ENCODE measurements at regions not wholly inside any gene's neighbourhood (a gene's known extent, or its start where the extent isn't known, plus 50 kb on each side); places are given as distances from the start of the nearest gene placed in this dataset.
"Not testable (repeated sequence)": the region's sequence is repeated elsewhere in the genome, so short reads cannot be mapped to it uniquely, and the experiment has no call there.

DNA sequence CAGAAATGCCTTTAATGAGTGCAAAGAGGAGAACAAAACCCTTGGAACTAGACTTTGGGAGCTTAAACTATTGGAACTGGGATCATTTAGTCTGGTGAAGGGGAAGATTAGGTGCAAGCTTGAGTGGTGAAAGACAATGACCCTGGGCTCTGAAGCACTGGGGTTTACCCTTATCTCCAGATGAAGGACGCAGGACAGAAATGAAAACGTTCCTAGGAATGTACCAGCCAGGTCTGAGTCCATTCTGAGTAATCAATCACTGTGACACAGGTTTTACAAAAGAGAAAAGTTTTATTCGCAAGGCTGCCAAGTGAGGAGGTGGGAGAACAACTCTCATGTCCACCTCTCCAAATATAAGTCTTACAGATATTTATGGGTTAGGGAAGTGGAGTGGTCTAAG lies 249.1 kb downstream of the LRIG3 start:
- no peak for DNase-seq

DNA sequence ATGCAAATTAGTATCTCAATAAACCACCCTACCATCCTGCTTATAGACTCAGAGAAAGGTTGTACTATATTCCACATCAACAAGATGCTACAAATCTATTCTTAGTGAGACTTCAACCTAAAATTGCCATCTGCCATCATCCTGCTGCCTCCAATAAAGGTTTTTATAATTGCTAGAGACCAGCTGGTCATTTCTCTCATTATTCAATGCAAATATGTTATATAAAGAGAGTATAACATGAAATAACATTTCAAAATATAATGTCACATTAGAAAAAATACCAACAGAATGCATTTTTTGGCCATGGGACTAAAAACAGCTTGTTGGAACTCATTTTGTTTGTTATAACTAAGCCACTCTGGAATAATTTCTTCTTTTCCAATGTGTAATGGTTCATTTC lies 247.3 kb downstream of the LRIG3 start:
- DNase-seq = no peak

GRCh38 chr12:58677833-58678232 lies 242.5 kb downstream of the LRIG3 start:
- not testable (repeated sequence) for DNase-seq

- no peak for DNase-seq
These were observed 241.6 kb downstream of the LRIG3 start for GRCh38 chr12:58678753-58679152.

DNA sequence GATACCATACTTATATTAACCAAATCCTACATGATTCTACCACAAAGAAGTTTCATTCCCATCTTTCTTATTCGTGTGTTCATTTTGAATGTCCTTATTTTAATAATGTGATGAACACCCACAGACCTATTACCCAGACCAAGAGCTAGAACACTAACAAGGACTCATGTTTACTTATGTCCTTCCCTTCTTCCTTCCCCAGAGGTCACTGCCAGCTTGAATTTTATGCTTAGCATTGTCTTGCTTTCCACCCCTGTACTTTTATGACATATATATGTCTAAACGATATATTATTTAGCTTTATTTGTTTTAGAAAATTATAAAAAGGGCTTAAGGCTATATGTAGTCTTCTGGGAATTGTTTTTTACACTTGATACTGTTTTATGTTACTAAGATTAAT lies 238.6 kb downstream of the LRIG3 start:
- no peak for DNase-seq

GRCh38 chr12:58695263-58695662 lies 225.0 kb downstream of the LRIG3 start:
- DNase-seq = no peak

- no peak for DNase-seq
These were observed 218.8 kb downstream of the LRIG3 start for GRCh38 chr12:58701536-58701935.

GRCh38 chr12:58703866-58704265 lies 216.4 kb downstream of the LRIG3 start:
- DNase-seq = no peak

GRCh38 chr12:58704770-58705169 lies 215.5 kb downstream of the LRIG3 start:
- DNase-seq = not testable (repeated sequence)

- DNase-seq = no peak
These were observed 209.4 kb downstream of the LRIG3 start for GRCh38 chr12:58710901-58711300.

DNA sequence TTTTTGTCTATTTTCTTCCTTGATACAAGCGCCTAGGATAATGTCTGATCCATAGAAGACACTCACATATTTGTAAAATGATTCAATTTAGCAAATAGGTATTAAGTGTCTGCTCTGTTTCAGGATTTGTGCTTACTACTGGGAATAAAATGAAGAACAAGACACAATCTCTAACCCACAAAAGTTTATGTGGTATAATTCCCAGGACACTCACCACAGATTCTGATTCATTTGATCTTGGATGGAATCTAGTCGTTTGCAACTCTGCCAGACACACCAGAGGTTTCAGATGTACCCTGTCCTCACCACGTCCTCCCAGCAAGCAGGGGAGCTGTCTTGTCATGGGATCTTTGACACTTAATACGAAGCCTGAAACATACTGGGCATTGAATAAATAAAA lies 208.3 kb downstream of the LRIG3 start:
- DNase-seq = no peak

DNA sequence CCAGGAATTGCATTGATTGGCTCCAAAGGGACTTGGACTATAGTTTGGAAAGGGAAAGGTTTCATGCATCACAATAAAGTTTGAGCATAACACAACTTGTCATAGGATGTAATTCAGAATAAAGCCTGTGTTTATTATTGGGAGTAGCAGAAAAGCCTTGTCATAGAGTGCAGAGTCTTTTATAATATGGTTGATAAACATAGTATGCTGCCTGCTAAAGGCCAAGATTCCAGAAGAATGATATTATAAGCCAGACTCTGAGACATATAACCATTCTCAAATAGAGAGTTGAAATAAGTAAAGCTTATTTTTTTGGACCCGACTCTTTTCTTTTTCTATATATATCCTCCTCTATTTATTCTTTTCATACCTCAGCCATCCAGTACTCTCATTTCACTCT lies 207.3 kb downstream of the LRIG3 start:
- no peak for DNase-seq

DNA sequence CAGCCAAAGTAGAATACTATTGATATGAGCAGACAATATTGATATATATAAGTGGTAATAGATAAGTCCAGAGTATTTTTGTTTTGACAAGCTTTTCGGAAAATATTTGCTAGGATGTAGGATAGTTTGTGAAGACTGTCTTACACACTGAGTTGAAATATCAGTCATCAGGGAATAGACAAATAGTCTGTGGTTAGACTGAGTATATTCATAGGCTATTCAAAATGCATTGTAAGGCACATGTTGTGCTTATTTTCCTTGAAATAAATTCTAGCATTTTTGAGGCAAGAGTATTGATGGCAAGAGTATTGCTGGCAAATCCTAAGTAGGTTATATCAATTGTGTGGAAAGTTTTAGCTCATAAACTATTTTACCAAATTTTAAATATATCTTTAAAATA lies 201.1 kb downstream of the LRIG3 start:
- no peak for DNase-seq

GRCh38 chr12:58720421-58720820 lies 199.9 kb downstream of the LRIG3 start:
- DNase-seq = no peak

DNA sequence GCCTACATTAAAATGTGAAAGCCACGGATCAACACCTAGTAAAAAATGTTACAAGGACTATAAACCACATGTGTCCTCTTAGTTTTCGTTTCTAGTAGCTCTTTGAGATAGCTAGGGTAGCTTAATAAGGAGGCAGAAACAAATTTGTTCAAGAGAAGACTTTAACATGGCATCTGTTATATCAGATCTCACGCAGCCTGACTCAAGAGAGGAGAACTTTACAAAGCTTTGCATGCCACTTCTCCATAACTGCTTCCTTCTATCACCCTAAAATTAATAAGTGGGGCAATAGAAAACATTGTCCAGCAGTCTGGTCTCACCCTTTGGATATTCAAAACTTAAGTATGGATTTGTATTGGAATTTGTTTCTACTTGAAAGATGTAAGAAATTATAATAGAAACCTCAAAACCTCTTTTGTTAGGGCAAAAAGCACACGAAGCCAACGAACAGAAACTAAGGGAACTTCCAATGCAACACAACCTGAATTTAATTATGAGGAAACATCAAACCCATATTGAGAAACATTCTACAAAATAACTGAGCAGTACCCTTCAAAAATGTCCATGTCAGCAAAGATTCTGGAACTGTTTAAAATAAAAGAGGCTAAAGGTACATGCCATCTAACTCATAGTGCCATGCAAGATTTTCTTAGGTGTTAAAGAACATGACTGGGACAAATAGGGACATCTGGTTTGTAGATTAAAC lies 194.8 kb downstream of the LRIG3 start:
- DNase-seq = no peak

GRCh38 chr12:58727521-58727920 lies 192.8 kb downstream of the LRIG3 start:
- no peak for DNase-seq

DNA sequence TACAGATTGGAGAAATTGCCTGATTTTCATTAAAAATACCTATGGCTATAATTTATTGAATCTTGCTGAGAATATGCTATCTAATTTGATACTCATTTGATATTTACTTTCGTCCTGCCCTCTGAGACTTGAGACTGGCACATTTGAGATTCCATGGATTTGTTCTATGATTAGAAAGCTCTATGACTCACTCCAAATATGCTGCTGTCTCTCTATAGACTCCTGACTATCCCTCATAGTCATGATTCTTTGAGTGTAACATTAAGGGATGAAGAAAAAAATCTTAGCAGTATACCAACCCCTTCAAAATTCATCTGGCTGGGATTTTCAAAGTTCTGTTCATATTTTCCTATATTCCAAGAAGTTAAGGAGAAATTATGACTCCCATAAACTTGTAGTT lies 191.9 kb downstream of the LRIG3 start:
- no peak for DNase-seq

- no peak for DNase-seq
These were observed 189.2 kb downstream of the LRIG3 start for GRCh38 chr12:58731096-58731495.

DNA sequence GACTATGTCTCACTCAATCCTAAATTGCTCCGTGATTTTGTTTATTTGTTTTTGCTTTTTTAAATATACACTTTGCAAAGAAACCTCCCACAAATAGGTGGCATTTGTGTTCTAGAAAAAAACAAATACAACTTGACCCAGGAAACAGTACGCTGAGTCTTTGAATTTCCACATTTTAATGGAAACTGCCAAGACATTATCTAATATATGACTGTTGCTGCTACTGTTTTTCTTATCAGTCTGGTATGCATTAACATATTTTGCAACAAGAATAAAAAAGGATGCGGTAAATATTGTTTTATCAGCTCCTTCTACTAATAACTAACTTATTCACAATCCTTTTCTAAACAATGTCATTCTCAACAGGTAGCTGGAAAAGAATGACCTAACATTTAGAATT lies 187.4 kb downstream of the LRIG3 start:
- DNase-seq = no peak

GRCh38 chr12:58741226-58741625 lies 179.1 kb downstream of the LRIG3 start:
- no peak for DNase-seq

DNA sequence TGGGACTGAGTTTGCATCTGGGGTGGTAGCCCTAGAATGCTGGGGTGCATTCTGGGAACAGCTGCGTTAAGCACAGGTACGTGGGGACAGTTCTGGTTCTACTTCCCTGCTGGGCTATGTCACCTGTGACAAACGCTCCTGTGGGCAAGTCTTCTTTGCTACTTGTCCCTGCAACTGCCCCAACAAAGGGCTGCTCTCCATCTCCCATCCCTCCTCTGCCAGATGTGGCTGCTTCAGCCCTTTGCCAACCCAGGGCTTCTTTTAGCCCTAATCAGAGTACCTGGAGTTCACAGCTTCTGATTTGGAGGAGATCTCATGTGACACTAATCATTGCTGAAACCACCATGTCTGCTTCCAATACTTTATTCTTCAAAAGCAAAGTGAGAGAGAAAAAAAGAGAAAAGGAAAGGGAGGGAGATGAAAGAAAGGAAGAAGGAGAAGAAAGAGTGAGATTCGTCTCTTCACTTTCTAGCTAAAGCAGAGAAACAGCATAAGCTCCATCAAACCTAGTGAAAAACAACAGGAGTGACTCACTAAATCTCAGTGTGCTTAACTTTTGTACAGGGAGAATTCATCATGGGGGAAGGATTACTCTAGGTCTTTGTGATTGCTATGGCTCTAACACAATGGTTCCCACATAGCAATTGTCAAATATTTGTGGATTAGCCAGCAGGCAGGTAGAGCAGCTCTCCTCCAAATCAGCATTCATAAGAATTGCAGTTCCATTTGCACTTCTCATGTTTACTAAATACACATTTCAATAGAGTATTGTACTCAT lies 174.8 kb downstream of the LRIG3 start:
- no peak for DNase-seq

DNA sequence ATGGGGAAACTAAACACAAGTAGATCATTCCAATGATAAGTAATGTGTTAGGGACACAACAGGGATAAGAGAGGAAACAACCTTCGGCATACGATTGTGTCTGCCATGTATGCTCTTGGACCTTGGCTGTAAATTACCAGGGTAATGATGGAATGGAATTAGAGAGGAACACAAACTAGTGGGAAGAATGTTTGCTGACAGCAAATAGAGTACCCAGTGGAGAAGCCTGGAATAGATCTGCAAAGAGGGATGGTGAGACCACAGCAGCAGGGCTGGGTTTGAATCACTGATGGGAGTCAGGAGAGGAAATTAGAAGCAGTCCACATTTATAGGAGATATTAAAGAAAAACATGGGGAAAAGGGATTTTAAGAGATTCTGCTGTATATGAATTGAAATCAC lies 172.8 kb downstream of the LRIG3 start:
- no peak for DNase-seq

DNA sequence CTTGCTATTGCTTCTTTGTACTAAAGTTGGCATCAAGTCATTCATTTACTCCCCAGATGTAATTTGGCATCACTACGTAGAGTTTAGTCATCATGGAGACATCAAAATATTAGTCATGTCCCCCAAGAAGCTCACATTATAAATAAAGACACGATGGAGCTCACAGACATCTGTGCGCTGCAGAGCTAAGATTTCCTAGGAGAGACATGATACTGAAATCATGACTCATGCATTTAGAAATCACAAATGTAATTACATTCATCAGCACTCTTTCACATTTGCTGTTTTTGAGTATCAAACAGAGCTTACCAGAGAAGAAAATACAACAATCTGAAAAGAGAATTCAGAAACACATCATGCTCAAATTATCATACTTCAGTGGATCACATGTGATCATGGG lies 169.8 kb downstream of the LRIG3 start:
- DNase-seq = no peak

GRCh38 chr12:58757422-58757821 lies 162.9 kb downstream of the LRIG3 start:
- DNase-seq = no peak

- DNase-seq = not testable (repeated sequence)
These were observed 160.6 kb downstream of the LRIG3 start for GRCh38 chr12:58759745-58760144.

Data from NCI-H526 (cell line).